HCT116 (cell line): ENCODE measurements at regions not wholly inside any gene's neighbourhood (a gene's known extent, or its start where the extent isn't known, plus 50 kb on each side); places are given as distances from the start of the nearest gene placed in this dataset.

Source experiments
- ATAC-seq: fragments of 200-7000 bp; cut with Tn5 transposase; 2 replicates; pipeline ENCODE4 v1.9.1; 2020; ENCODE audit warnings: mild to moderate bottlenecking, moderate library complexity
- BruUV-seq: library from RNA; stranded (reverse); fragments of 400-500 nt; replicated peaks from 2 replicates; lab custom pipeline; 2021; lab: Mats Ljungman, UMichigan
- CTCF ChIA-PET: fragments of 300-600 bp; sonication (Branson Sonifier 250); formaldehyde crosslinking; loops from one replicate; lab custom pipeline; 2021; ENCODE audit warnings: antibody characterized with exemption; lab: Charles Lee
- POLR2A ChIA-PET: fragments of 300-600, 350-600 bp; sonication (Branson Sonifier 250); formaldehyde crosslinking; loops from one replicate; lab custom pipeline; 2021; ENCODE audit warnings: antibody characterized with exemption; lab: Charles Lee
- RAD21 ChIA-PET, 2 experiments: fragments of 300-600 bp; sonication (Branson Sonifier 250); formaldehyde crosslinking; loops; one replicate each; lab custom pipeline; 2023; ENCODE audit warnings: low total read pairs in 2 of 2; ENCODE audit not compliant: uncharacterized antibody in 2 of 2, unreplicated experiment in 2 of 2, low non-redundant PET in 1 of 2; lab: Charles Lee
- DNase-seq: peaks from one replicate; pipeline ENCODE4 v3.0.0-alpha.2; 2010; ENCODE audit warnings: low read depth, low spot score
- H2AFZ ChIP-seq: fragments of 200-600 bp; shearing (Covaris generic), sonication (generic); 2 replicates; pipeline ENCODE4 v1.6.1; 2017; ENCODE audit warnings: low read depth, mixed run types, mixed read lengths, antibody characterized with exemption, low read length; ENCODE audit not compliant: poor library complexity, severe bottlenecking
- H3K27ac ChIP-seq: 2 replicates; pipeline ENCODE4 v1.5.1; 2012; ENCODE audit warnings: low read depth, low read length
- H3K27me3 ChIP-seq: fragments of 200-600 bp; sonication (generic); 2 replicates; pipeline ENCODE4 v1.6.1; 2016; ENCODE audit warnings: mixed run types, low read length, mixed read lengths; ENCODE audit not compliant: insufficient read depth
- H3K36me3 ChIP-seq, 2 experiments: fragments of 200-500 bp in 1 of 2; fragments of 200-600 bp in 1 of 2; sonication (Bioruptor generic) in 1 of 2; sonication (generic) in 1 of 2; 2 replicates each; pipeline versions ENCODE4 v1.5.1 to v1.6.1; 2014 to 2016; ENCODE audit warnings: low read length in 2 of 2, inconsistent platforms in 1 of 2, mixed read lengths in 1 of 2, mixed run types in 1 of 2; ENCODE audit not compliant: insufficient read depth in 2 of 2, control insufficient read depth in 1 of 2
- H3K4me1 ChIP-seq, 2 experiments: fragments of 200-600 bp in 1 of 2; sonication (generic) in 1 of 2; 2 replicates each; pipeline versions ENCODE4 v1.5.1 to v1.6.1; 2012 to 2017; ENCODE audit warnings: low read length in 2 of 2, inconsistent platforms in 1 of 2, mild to moderate bottlenecking in 1 of 2, mixed read lengths in 1 of 2, mixed run types in 1 of 2, moderate library complexity in 1 of 2; ENCODE audit not compliant: insufficient read depth in 2 of 2, control insufficient read depth in 1 of 2
- H3K4me2 ChIP-seq: fragments of 200-600 bp; sonication (generic); 2 replicates; pipeline ENCODE4 v1.6.1; 2017; ENCODE audit warnings: mixed run types, low read length, mixed read lengths
- H3K4me3 ChIP-seq, 2 experiments: fragments of 200-600 bp in 1 of 2; sonication (generic) in 1 of 2; replicated peaks in 1 of 2; 2 replicates each; pipeline ENCODE4 v1.5.1; 2011 to 2016; ENCODE audit warnings: low read length in 2 of 2, control low read depth in 1 of 2, low read depth in 1 of 2, mild to moderate bottlenecking in 1 of 2, mixed read lengths in 1 of 2, mixed run types in 1 of 2
- H3K79me2 ChIP-seq: fragments of 200-600 bp; sonication (generic); 2 replicates; pipeline ENCODE4 v1.6.1; 2017; ENCODE audit warnings: mild to moderate bottlenecking, mixed run types, low read length, moderate library complexity, mixed read lengths; ENCODE audit not compliant: insufficient read depth
- H3K9ac ChIP-seq: fragments of 200-600 bp; sonication (generic); 2 replicates; pipeline ENCODE4 v1.6.1; 2016; ENCODE audit warnings: low read length, mixed read lengths
- H3K9me2 ChIP-seq: fragments of 200-600 bp; sonication (generic), shearing (Covaris generic); 2 replicates; pipeline ENCODE4 v1.6.1; 2017; ENCODE audit warnings: mixed run types, mild to moderate bottlenecking, moderate library complexity; ENCODE audit not compliant: insufficient read depth
- H3K9me3 ChIP-seq, 2 experiments: fragments of 200-500 bp in 1 of 2; fragments of 200-600 bp in 1 of 2; sonication (Bioruptor generic) in 1 of 2; sonication (generic) in 1 of 2; 2 replicates each; pipeline ENCODE4 v1.6.1; 2014 to 2017; ENCODE audit warnings: low read length in 2 of 2, mixed read lengths in 2 of 2, inconsistent platforms in 1 of 2, low read depth in 1 of 2, mild to moderate bottlenecking in 1 of 2, mixed run types in 1 of 2, moderate library complexity in 1 of 2; ENCODE audit not compliant: control insufficient read depth in 1 of 2, insufficient read depth in 1 of 2
- H4K20me1 ChIP-seq: fragments of 200-600 bp; sonication (generic), shearing (Covaris generic); 2 replicates; pipeline ENCODE4 v1.6.1; 2017; ENCODE audit warnings: mixed run types, mild to moderate bottlenecking, moderate library complexity; ENCODE audit not compliant: insufficient read depth
- CBX3 ChIP-seq: IDR thresholded peaks from 2 replicates; pipeline ENCODE4 v1.6.1; 2012; ENCODE audit warnings: low read depth
- CEBPB ChIP-seq: IDR thresholded peaks from 2 replicates; pipeline ENCODE4 v1.6.1; 2012; ENCODE audit warnings: low read depth
- EGR1 ChIP-seq: IDR thresholded peaks from 2 replicates; pipeline ENCODE4 v1.6.1; 2012; ENCODE audit warnings: low read depth
- ELF1 ChIP-seq: IDR thresholded peaks from 2 replicates; pipeline ENCODE4 v1.6.1; 2012; ENCODE audit warnings: low read depth, borderline replicate concordance
- EZH2 ChIP-seq: fragments of 200-600 bp; sonication (generic); IDR thresholded peaks from 2 replicates; pipeline ENCODE4 v1.6.1; 2017; ENCODE audit warnings: antibody characterized with exemption, mixed run types
- EZH2phosphoT487 ChIP-seq: fragments of 200-600 bp; IDR thresholded peaks from 2 replicates; pipeline ENCODE4 v1.6.1; 2018; ENCODE audit warnings: antibody characterized with exemption, borderline replicate concordance
- FOSL1 ChIP-seq: IDR thresholded peaks from 2 replicates; pipeline ENCODE4 v1.6.1; 2012; ENCODE audit warnings: low read depth
- JUND ChIP-seq: IDR thresholded peaks from 2 replicates; pipeline ENCODE4 v1.6.1; 2012
- POLR2A ChIP-seq: IDR thresholded peaks from 2 replicates; pipeline ENCODE4 v1.7.0; 2011; ENCODE audit warnings: borderline replicate concordance; ENCODE audit not compliant: insufficient read depth, insufficient read length; ENCODE audit errors: extremely low read depth
- POLR2AphosphoS5 ChIP-seq: IDR thresholded peaks from 2 replicates; pipeline ENCODE4 v1.6.1; 2011; ENCODE audit warnings: mild to moderate bottlenecking, low read depth, low read length, moderate library complexity
- RAD21 ChIP-seq: IDR thresholded peaks from 2 replicates; pipeline ENCODE4 v1.6.1; 2012; ENCODE audit warnings: low read depth, mild to moderate bottlenecking
- SP1 ChIP-seq: IDR thresholded peaks from 2 replicates; pipeline ENCODE4 v1.6.1; 2012; ENCODE audit warnings: low read depth
- SRF ChIP-seq: IDR thresholded peaks from 2 replicates; pipeline ENCODE4 v1.6.1; 2012; ENCODE audit warnings: low read depth
- TCF7L2 ChIP-seq: IDR thresholded peaks from 2 replicates; pipeline ENCODE4 v1.7.0; 2011; ENCODE audit warnings: borderline replicate concordance, inconsistent platforms; ENCODE audit not compliant: insufficient read depth, insufficient read length; ENCODE audit errors: extremely low read depth
- YY1 ChIP-seq: IDR thresholded peaks from 2 replicates; pipeline ENCODE4 v1.6.1; 2011; ENCODE audit warnings: low read length, low read depth, moderate library complexity, mild to moderate bottlenecking; ENCODE audit not compliant: insufficient replicate concordance; ENCODE audit errors: extremely low read depth
- ZFX ChIP-seq: fragments of 450-650 bp; IDR thresholded peaks from 2 replicates; pipeline ENCODE4 v1.6.1; 2017
- ZNF274 ChIP-seq: fragments of 200-500 bp; sonication (Bioruptor generic); IDR thresholded peaks from 2 replicates; pipeline ENCODE4 v1.6.1; 2014; ENCODE audit warnings: mild to moderate bottlenecking, low read depth, low read length, inconsistent platforms
- intact Hi-C: fragments of 100-400 bp; cut with micrococcal nuclease; formaldehyde crosslinking; loops from 2 replicates; pipeline ENCODE4 v1.10.0; 2022
- TF ChIP-seq, protein P1 (sequence below): IDR thresholded peaks from 2 replicates; pipeline ENCODE4 v1.6.1; 2011; ENCODE audit warnings: mild to moderate bottlenecking, low read length, moderate library complexity; ENCODE audit not compliant: insufficient replicate concordance; ENCODE audit errors: extremely low read depth
- TF ChIP-seq, protein P2 (sequence below): IDR thresholded peaks from 2 replicates; pipeline ENCODE4 v1.6.1; 2012

DNA sequence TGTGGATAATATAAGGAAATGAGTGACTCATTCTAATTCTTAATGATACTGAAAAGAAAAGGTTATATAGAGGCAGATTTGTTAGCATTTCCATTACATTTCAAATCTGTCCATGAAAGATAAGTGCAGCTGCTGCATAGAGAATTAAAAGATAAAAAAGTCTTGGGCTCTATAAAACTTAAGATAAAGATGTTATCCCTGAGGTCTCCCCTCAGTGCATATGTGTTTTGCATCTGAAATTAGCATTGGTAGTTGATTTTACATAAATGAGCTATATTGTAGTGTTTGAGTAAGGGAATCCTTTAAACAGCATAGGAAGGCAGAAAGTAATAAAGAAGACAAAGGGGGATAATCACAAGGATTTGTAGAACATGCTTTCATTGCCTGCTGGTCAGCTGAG is 206.2 kb downstream of the FSCB start:
- no peak overlapping the region for H3K4me2 ChIP-seq
- TF ChIP-seq TCF7L2: no peak
- no peak for TF ChIP-seq YY1
- no peak for TF ChIP-seq SP1
- TF ChIP-seq RAD21: no peak
- no peak for TF ChIP-seq CEBPB
- no peak for TF ChIP-seq ZFX
- TF ChIP-seq SRF: no peak
- no peak for TF ChIP-seq EZH2
- no peak for TF ChIP-seq ZNF274
- TF ChIP-seq ELF1: no peak
- no peak for TF ChIP-seq POLR2A
- TF ChIP-seq EZH2phosphoT487: no peak
- no peak for TF ChIP-seq FOSL1
- TF ChIP-seq, protein P1, sequence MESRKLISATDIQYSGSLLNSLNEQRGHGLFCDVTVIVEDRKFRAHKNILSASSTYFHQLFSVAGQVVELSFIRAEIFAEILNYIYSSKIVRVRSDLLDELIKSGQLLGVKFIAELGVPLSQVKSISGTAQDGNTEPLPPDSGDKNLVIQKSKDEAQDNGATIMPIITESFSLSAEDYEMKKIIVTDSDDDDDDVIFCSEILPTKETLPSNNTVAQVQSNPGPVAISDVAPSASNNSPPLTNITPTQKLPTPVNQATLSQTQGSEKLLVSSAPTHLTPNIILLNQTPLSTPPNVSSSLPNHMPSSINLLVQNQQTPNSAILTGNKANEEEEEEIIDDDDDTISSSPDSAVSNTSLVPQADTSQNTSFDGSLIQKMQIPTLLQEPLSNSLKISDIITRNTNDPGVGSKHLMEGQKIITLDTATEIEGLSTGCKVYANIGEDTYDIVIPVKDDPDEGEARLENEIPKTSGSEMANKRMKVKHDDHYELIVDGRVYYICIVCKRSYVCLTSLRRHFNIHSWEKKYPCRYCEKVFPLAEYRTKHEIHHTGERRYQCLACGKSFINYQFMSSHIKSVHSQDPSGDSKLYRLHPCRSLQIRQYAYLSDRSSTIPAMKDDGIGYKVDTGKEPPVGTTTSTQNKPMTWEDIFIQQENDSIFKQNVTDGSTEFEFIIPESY: no peak
- TF ChIP-seq JUND: no peak
- no peak for TF ChIP-seq CBX3
- no peak for TF ChIP-seq POLR2AphosphoS5
- no peak for TF ChIP-seq EGR1
- TF ChIP-seq, protein P2, sequence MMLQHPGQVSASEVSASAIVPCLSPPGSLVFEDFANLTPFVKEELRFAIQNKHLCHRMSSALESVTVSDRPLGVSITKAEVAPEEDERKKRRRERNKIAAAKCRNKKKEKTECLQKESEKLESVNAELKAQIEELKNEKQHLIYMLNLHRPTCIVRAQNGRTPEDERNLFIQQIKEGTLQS: no peak
- H3K4me3 ChIP-seq: no peak overlapping the region
- intact Hi-C loops: no loop called here
- ChIA-PET RAD21 (no interaction called here), POLR2A (no interaction called here), CTCF (no interaction called here)
- DNase-seq (no peak), ATAC-seq (no peak)
- H3K9ac ChIP-seq: no peak overlapping the region
- H3K9me2 ChIP-seq: no peaks in the 10 kb centered on the region
- peaks cover 0 to 6% of the 10 kb centered on the region in 2 experiments; a peak in 1 of 4 replicates for H3K9me3 ChIP-seq
- no peak overlapping the region for H2AFZ ChIP-seq
- H3K27ac ChIP-seq: no peak overlapping the region
- no peaks in the 10 kb centered on the region for H3K4me1 ChIP-seq
- no TSS peak for BruUV-seq
- no peaks in the 10 kb centered on the region for H3K27me3 ChIP-seq
- H4K20me1 ChIP-seq: no peaks in the 10 kb centered on the region
- no peaks in the 10 kb centered on the region for H3K79me2 ChIP-seq
- no peaks in the 10 kb centered on the region for H3K36me3 ChIP-seq
